ENCODE measurements at regions not wholly inside any gene's neighbourhood (a gene's known extent, or its start where the extent isn't known, plus 50 kb on each side); places are given as distances from the start of the nearest gene placed in this dataset.

DNA sequence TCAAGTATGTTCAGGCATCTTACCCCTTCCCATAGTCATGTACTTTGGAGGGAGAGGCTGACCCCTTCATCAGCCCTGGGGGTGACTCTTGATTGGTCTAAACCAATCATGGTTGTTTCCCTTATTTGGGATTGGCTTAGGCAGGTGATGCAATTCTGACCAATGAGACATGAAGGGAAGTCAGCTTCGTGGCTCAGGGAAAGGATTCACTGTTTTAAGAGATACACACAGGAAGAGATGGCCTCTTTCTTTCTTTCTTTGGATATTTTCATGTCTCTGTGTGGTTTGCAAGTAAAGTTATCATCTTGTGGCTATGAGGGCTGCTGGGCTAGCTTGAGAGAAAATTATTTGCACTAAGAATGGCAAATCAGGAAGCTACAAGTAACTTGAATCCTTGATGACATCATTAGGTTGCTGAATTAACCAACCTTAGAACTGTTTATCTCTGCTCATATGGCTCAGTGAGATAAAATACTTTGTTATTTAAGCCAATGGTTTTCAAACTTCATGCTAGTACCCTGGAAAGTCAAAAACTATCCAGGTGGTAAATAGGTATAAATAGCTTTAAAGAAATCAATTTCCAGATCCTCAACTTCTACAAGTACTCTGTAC is 144.2 kb upstream of the CENPW start:
- Histone ChIP-seq H3K27me3 (ENCODE audit: control insufficient read depth in 4 of 4, insufficient read depth in 4 of 4, low read length in 3 of 4) (no peaks in the 10 kb centered on the region), H3K36me3 (ENCODE audit: control insufficient read depth in 4 of 4, insufficient read depth in 3 of 4, low read depth in 1 of 4, low read length in 3 of 4) (peaks cover 0 to 5% (median under 1%) of the 10 kb centered on the region in 4 donors), H3K27ac (ENCODE audit: low read depth in 1 of 2, low read length in 2 of 2) (no peak overlapping the region), H3K4me3 (ENCODE audit: low read depth in 1 of 3, low read length in 3 of 3) (no peak overlapping the region), H3K9ac (ENCODE audit: low read depth in 1 of 2, low read length in 2 of 2) (no peak overlapping the region), H3K4me1 (ENCODE audit: control insufficient read depth in 4 of 4, insufficient read depth in 4 of 4, low read length in 3 of 4) (no peaks in the 10 kb centered on the region), H3K9me3 (ENCODE audit: control insufficient read depth in 4 of 4, low read length in 3 of 4) (no peaks in the 10 kb centered on the region)
- no peak for DNase-seq (ENCODE audit: low spot score)
- TF ChIP-seq TAF1 (conservative IDR thresholded peaks at IDR 0.05) (no peak), YY1 (IDR thresholded peaks at IDR 0.05) (no peak)
- 82% methylated on average over 1 of the region's 1 CpG for WGBS

DNA sequence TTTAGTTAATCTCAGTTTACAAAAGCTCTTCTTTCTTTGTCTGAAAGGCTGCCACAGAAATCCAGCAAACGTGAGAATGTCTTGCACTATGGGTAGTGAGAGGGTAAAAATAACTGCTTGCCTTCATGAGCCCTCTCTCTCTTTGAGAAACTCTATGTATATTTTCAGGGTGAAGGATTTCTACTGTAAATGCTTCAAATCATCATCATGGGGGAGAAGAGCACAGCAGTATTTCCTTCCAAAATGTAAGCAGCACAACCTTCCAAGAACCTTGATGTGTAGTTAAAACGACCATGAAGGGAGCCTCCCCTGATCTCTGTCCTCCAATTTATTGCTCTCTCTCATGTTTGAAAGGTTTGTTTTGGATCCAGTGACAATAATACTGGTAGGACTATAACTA is 141.3 kb upstream of the CENPW start:
- WGBS: 72% methylated on average over 2 of the region's 2 CpGs
- TF ChIP-seq ATF3 (IDR thresholded peaks at IDR 0.05) (no peak), GABPA (IDR thresholded peaks at IDR 0.05 in 1 of 2, conservative IDR thresholded peaks at IDR 0.05 in 1 of 2) (no peak), NR2F2 (IDR thresholded peaks at IDR 0.05) (no peak), RAD21 (IDR thresholded peaks at IDR 0.05) (no peak), MAX (IDR thresholded peaks at IDR 0.05) (no peak), YY1 (IDR thresholded peaks at IDR 0.05) (no peak)
- TF ChIP-seq, protein P1, sequence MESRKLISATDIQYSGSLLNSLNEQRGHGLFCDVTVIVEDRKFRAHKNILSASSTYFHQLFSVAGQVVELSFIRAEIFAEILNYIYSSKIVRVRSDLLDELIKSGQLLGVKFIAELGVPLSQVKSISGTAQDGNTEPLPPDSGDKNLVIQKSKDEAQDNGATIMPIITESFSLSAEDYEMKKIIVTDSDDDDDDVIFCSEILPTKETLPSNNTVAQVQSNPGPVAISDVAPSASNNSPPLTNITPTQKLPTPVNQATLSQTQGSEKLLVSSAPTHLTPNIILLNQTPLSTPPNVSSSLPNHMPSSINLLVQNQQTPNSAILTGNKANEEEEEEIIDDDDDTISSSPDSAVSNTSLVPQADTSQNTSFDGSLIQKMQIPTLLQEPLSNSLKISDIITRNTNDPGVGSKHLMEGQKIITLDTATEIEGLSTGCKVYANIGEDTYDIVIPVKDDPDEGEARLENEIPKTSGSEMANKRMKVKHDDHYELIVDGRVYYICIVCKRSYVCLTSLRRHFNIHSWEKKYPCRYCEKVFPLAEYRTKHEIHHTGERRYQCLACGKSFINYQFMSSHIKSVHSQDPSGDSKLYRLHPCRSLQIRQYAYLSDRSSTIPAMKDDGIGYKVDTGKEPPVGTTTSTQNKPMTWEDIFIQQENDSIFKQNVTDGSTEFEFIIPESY (IDR thresholded peaks at IDR 0.05): no peak

DNA sequence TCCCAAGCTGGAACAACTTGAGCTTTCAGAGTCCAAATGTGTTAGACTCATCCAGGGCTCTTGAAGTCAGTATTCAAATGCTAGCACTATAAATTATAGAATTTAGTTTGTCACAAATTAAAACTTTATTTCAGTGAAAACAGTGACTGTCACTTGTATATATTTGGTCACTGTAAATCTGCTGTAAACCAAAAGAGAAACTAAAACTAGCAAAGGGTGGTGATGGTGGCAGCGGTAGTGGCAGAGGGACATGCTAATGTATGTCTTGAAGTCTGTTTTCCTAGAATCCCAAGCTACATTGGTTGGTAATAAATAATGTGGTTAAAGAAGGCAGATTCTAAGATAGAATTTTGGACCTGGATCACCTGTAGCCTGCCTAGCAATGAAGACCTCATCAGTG is 140.4 kb upstream of the CENPW start:
- no peak for DNase-seq (ENCODE audit: low spot score)
- 88% methylated on average over 1 of the region's 1 CpG for WGBS

More for the DNA sequence above, 141.3 kb upstream of the CENPW start:
- no peak overlapping the region for H3K4me3 ChIP-seq (ENCODE audit: low read depth in 1 of 3, low read length in 3 of 3)
- no peak for DNase-seq (ENCODE audit: low spot score)
- H3K9ac ChIP-seq (ENCODE audit: low read depth in 1 of 2, low read length in 2 of 2): no peak overlapping the region
- H3K36me3 ChIP-seq (ENCODE audit: control insufficient read depth in 4 of 4, insufficient read depth in 3 of 4, low read depth in 1 of 4, low read length in 3 of 4): peaks cover 0 to 5% (median under 1%) of the 10 kb centered on the region in 4 donors
- no peaks in the 10 kb centered on the region for H3K9me3 ChIP-seq (ENCODE audit: control insufficient read depth in 4 of 4, low read length in 3 of 4)
- no peaks in the 10 kb centered on the region for H3K4me1 ChIP-seq (ENCODE audit: control insufficient read depth in 4 of 4, insufficient read depth in 4 of 4, low read length in 3 of 4)
- no peaks in the 10 kb centered on the region for H3K27me3 ChIP-seq (ENCODE audit: control insufficient read depth in 4 of 4, insufficient read depth in 4 of 4, low read length in 3 of 4)
- H3K27ac ChIP-seq (ENCODE audit: low read depth in 1 of 2, low read length in 2 of 2): no peak overlapping the region

More for the DNA sequence above, 140.4 kb upstream of the CENPW start:
- no peaks in the 10 kb centered on the region for H3K9me3 ChIP-seq (ENCODE audit: control insufficient read depth in 4 of 4, low read length in 3 of 4)
- TF ChIP-seq ATF3 (IDR thresholded peaks at IDR 0.05): no peak
- no peak for TF ChIP-seq HNF4A (conservative IDR thresholded peaks at IDR 0.05)
- TF ChIP-seq GABPA (IDR thresholded peaks at IDR 0.05 in 1 of 2, conservative IDR thresholded peaks at IDR 0.05 in 1 of 2): no peak
- TF ChIP-seq CTCF (IDR thresholded peaks at IDR 0.05; ENCODE audit: low read depth, low read length, missing input control): no peak
- no peak for TF ChIP-seq TAF1 (conservative IDR thresholded peaks at IDR 0.05)
- TF ChIP-seq FOXA1 (IDR thresholded peaks at IDR 0.05): no peak
- TF ChIP-seq, protein P1 (IDR thresholded peaks at IDR 0.05): no peak
- H3K27me3 ChIP-seq (ENCODE audit: control insufficient read depth in 4 of 4, insufficient read depth in 4 of 4, low read length in 3 of 4): no peaks in the 10 kb centered on the region
- no peak overlapping the region for H3K27ac ChIP-seq (ENCODE audit: low read depth in 1 of 2, low read length in 2 of 2)
- no peak overlapping the region for H3K9ac ChIP-seq (ENCODE audit: low read depth in 1 of 2, low read length in 2 of 2)
- no peaks in the 10 kb centered on the region for H3K4me1 ChIP-seq (ENCODE audit: control insufficient read depth in 4 of 4, insufficient read depth in 4 of 4, low read length in 3 of 4)
- H3K4me3 ChIP-seq (ENCODE audit: low read depth in 1 of 3, low read length in 3 of 3): no peak overlapping the region
- H3K36me3 ChIP-seq (ENCODE audit: control insufficient read depth in 4 of 4, insufficient read depth in 3 of 4, low read depth in 1 of 4, low read length in 3 of 4): peaks cover 0 to 5% (median under 1%) of the 10 kb centered on the region in 4 donors
